ENCODE measurements at regions not wholly inside any gene's neighbourhood (a gene's known extent, or its start where the extent isn't known, plus 50 kb on each side); places are given as distances from the start of the nearest gene placed in this dataset.

GRCh38 chr9:80691229-80691628, 998.1 kb downstream of the TLE1 start:
- no peak for TF ChIP-seq CTCF (IDR thresholded peaks at IDR 0.05)
- no peak for TF ChIP-seq POLR2AphosphoS5 (IDR thresholded peaks at IDR 0.05)
- no peak for TF ChIP-seq POLR2A (IDR thresholded peaks at IDR 0.05)

Measured in transverse colon (tissue), 4 donors.